Activated naive CD8-positive, alpha-beta T cell treated with anti-CD3 and anti-CD28 coated beads, Interleukin-2, amount 50 U/mL, for 24 hours (primary cell): ENCODE measurements at regions not wholly inside any gene's neighbourhood (a gene's known extent, or its start where the extent isn't known, plus 50 kb on each side); places are given as distances from the start of the nearest gene placed in this dataset.
A peak's percentile ranks its signal among the peaks of the same experiment; 100 is the strongest.

ENCODE experiments used
- ATAC-seq: fragments of 150-1000 bp; cut with Tn5 transposase; one replicate; pipeline ENCODE4 v1.10.0; 2021
- DNase-seq: peaks from one replicate; pipeline ENCODE4 v3.0.0; 2021
- H3K27ac Mint-ChIP-seq: one replicate; pipeline ENCODE4 v1.8.0; 2021; ENCODE audit warnings: mild to moderate bottlenecking, mixed read lengths
- H3K27me3 Mint-ChIP-seq: one replicate; pipeline ENCODE4 v1.8.0; 2021; ENCODE audit warnings: mixed read lengths
- H3K36me3 Mint-ChIP-seq: one replicate; pipeline ENCODE4 v1.8.0; 2021; ENCODE audit warnings: low read depth, mixed read lengths
- H3K4me1 Mint-ChIP-seq: one replicate; pipeline ENCODE4 v1.8.0; 2021; ENCODE audit warnings: mixed read lengths
- H3K4me3 Mint-ChIP-seq: one replicate; pipeline ENCODE4 v1.8.0; 2021; ENCODE audit warnings: mild to moderate bottlenecking, moderate library complexity, mixed read lengths
- H3K9me3 Mint-ChIP-seq: one replicate; pipeline ENCODE4 v1.8.0; 2021; ENCODE audit warnings: mixed read lengths

GRCh38 chr5:54689411-54690251 lies 172.1 kb downstream of the SNX18 start:
- no peak overlapping the region for H3K4me3 Mint-ChIP-seq
- no peak for DNase-seq
- peak; percentile 46 for ATAC-seq
- H3K9me3 Mint-ChIP-seq: peaks cover 6% of the 10 kb centered on the region
- no peak overlapping the region for H3K27ac Mint-ChIP-seq
- no peaks in the 10 kb centered on the region for H3K36me3 Mint-ChIP-seq
- peaks cover 13% of the 10 kb centered on the region for H3K4me1 Mint-ChIP-seq
- no peaks in the 10 kb centered on the region for H3K27me3 Mint-ChIP-seq

GRCh38 chr5:54680998-54681397 lies 163.4 kb downstream of the SNX18 start:
- Mint-ChIP-seq H3K9me3 (peaks cover 4% of the 10 kb centered on the region), H3K27ac (no peak overlapping the region), H3K27me3 (no peaks in the 10 kb centered on the region), H3K4me3 (no peak overlapping the region), H3K4me1 (peaks cover 2% of the 10 kb centered on the region), H3K36me3 (no peaks in the 10 kb centered on the region)
- DNase-seq (no peak), ATAC-seq (no peak)

GRCh38 chr5:54679686-54680085 lies 162.1 kb downstream of the SNX18 start:
- no peak overlapping the region for H3K4me3 Mint-ChIP-seq
- H3K27ac Mint-ChIP-seq: no peak overlapping the region
- peaks cover 4% of the 10 kb centered on the region for H3K9me3 Mint-ChIP-seq
- no peak for DNase-seq
- no peak for ATAC-seq
- no peaks in the 10 kb centered on the region for H3K27me3 Mint-ChIP-seq
- no peaks in the 10 kb centered on the region for H3K36me3 Mint-ChIP-seq
- H3K4me1 Mint-ChIP-seq: peaks cover 10% of the 10 kb centered on the region

- peaks cover 20% of the 10 kb centered on the region for H3K4me1 Mint-ChIP-seq
- no peak overlapping the region for H3K4me3 Mint-ChIP-seq
- H3K9me3 Mint-ChIP-seq: peaks cover 4% of the 10 kb centered on the region
- H3K36me3 Mint-ChIP-seq: no peaks in the 10 kb centered on the region
- H3K27me3 Mint-ChIP-seq: no peaks in the 10 kb centered on the region
- H3K27ac Mint-ChIP-seq: no peak overlapping the region
- ATAC-seq (no peak), DNase-seq (no peak)
These were observed 161.2 kb downstream of the SNX18 start for GRCh38 chr5:54678737-54679136.

GRCh38 chr5:54676481-54677340 lies 159.2 kb downstream of the SNX18 start:
- no peak overlapping the region for H3K4me3 Mint-ChIP-seq
- H3K4me1 Mint-ChIP-seq: peaks cover 32% of the 10 kb centered on the region
- no peak for DNase-seq
- no peak overlapping the region for H3K27ac Mint-ChIP-seq
- H3K27me3 Mint-ChIP-seq: no peaks in the 10 kb centered on the region
- H3K9me3 Mint-ChIP-seq: no peaks in the 10 kb centered on the region
- H3K36me3 Mint-ChIP-seq: no peaks in the 10 kb centered on the region
- no peak for ATAC-seq

GRCh38 chr5:54673523-54674225 lies 156.1 kb downstream of the SNX18 start:
- Mint-ChIP-seq H3K27me3 (no peaks in the 10 kb centered on the region), H3K27ac (no peak overlapping the region), H3K36me3 (no peaks in the 10 kb centered on the region), H3K4me3 (no peak overlapping the region), H3K4me1 (peaks cover 55% of the 10 kb centered on the region), H3K9me3 (peaks cover under 1% of the 10 kb centered on the region)
- ATAC-seq (peak; percentile 75), DNase-seq (peak; percentile 31)

GRCh38 chr5:54672871-54673270 lies 155.3 kb downstream of the SNX18 start:
- H3K4me1 Mint-ChIP-seq: peaks cover 58% of the 10 kb centered on the region
- no peak overlapping the region for H3K27ac Mint-ChIP-seq
- ATAC-seq (no peak), DNase-seq (no peak)
- no peak overlapping the region for H3K4me3 Mint-ChIP-seq
- no peaks in the 10 kb centered on the region for H3K36me3 Mint-ChIP-seq
- peaks cover 9% of the 10 kb centered on the region for H3K9me3 Mint-ChIP-seq
- H3K27me3 Mint-ChIP-seq: no peaks in the 10 kb centered on the region

- no peaks in the 10 kb centered on the region for H3K27me3 Mint-ChIP-seq
- H3K36me3 Mint-ChIP-seq: no peaks in the 10 kb centered on the region
- H3K9me3 Mint-ChIP-seq: peaks cover 9% of the 10 kb centered on the region
- no peak overlapping the region for H3K27ac Mint-ChIP-seq
- H3K4me1 Mint-ChIP-seq: peaks cover 58% of the 10 kb centered on the region
- DNase-seq (no peak), ATAC-seq (no peak)
- no peak overlapping the region for H3K4me3 Mint-ChIP-seq
These were observed 154.1 kb downstream of the SNX18 start for GRCh38 chr5:54671681-54672080.

GRCh38 chr5:54671111-54671531 lies 153.6 kb downstream of the SNX18 start:
- no peak overlapping the region for H3K27ac Mint-ChIP-seq
- no peaks in the 10 kb centered on the region for H3K36me3 Mint-ChIP-seq
- H3K4me1 Mint-ChIP-seq: peaks cover 57% of the 10 kb centered on the region
- ATAC-seq (no peak), DNase-seq (no peak)
- no peaks in the 10 kb centered on the region for H3K27me3 Mint-ChIP-seq
- H3K4me3 Mint-ChIP-seq: no peak overlapping the region
- peaks cover 9% of the 10 kb centered on the region for H3K9me3 Mint-ChIP-seq

GRCh38 chr5:54670281-54670680 lies 152.7 kb downstream of the SNX18 start:
- H3K4me1 Mint-ChIP-seq: peaks cover 52% of the 10 kb centered on the region
- H3K4me3 Mint-ChIP-seq: no peak overlapping the region
- H3K36me3 Mint-ChIP-seq: no peaks in the 10 kb centered on the region
- DNase-seq (no peak), ATAC-seq (no peak)
- no peaks in the 10 kb centered on the region for H3K27me3 Mint-ChIP-seq
- peaks cover 9% of the 10 kb centered on the region for H3K9me3 Mint-ChIP-seq
- H3K27ac Mint-ChIP-seq: no peak overlapping the region

GRCh38 chr5:54669845-54670244 lies 152.3 kb downstream of the SNX18 start:
- Mint-ChIP-seq H3K27me3 (no peaks in the 10 kb centered on the region), H3K4me1 (peaks cover 49% of the 10 kb centered on the region), H3K9me3 (peaks cover 9% of the 10 kb centered on the region), H3K4me3 (no peak overlapping the region), H3K27ac (no peak overlapping the region), H3K36me3 (no peaks in the 10 kb centered on the region)
- ATAC-seq (no peak), DNase-seq (no peak)

GRCh38 chr5:54669285-54669684 lies 151.7 kb downstream of the SNX18 start:
- ATAC-seq (no peak), DNase-seq (no peak)
- no peak overlapping the region for H3K4me3 Mint-ChIP-seq
- H3K36me3 Mint-ChIP-seq: no peaks in the 10 kb centered on the region
- H3K27me3 Mint-ChIP-seq: no peaks in the 10 kb centered on the region
- H3K4me1 Mint-ChIP-seq: peaks cover 44% of the 10 kb centered on the region
- H3K9me3 Mint-ChIP-seq: peaks cover 9% of the 10 kb centered on the region
- H3K27ac Mint-ChIP-seq: no peak overlapping the region

GRCh38 chr5:54668096-54668495 lies 150.5 kb downstream of the SNX18 start:
- no peaks in the 10 kb centered on the region for H3K27me3 Mint-ChIP-seq
- no peak overlapping the region for H3K4me3 Mint-ChIP-seq
- no peak overlapping the region for H3K27ac Mint-ChIP-seq
- H3K9me3 Mint-ChIP-seq: peaks cover 9% of the 10 kb centered on the region
- ATAC-seq (no peak), DNase-seq (no peak)
- no peaks in the 10 kb centered on the region for H3K36me3 Mint-ChIP-seq
- peaks cover 32% of the 10 kb centered on the region for H3K4me1 Mint-ChIP-seq

- Mint-ChIP-seq H3K4me1 (peaks cover 27% of the 10 kb centered on the region), H3K27me3 (no peaks in the 10 kb centered on the region), H3K36me3 (no peaks in the 10 kb centered on the region), H3K9me3 (peaks cover 9% of the 10 kb centered on the region), H3K4me3 (no peak overlapping the region), H3K27ac (no peak overlapping the region)
- no peak for ATAC-seq
- DNase-seq: no peak
These were observed 149.6 kb downstream of the SNX18 start for GRCh38 chr5:54667136-54667535.
